K562 (cell line): ENCODE measurements at regions not wholly inside any gene's neighbourhood (a gene's known extent, or its start where the extent isn't known, plus 50 kb on each side); places are given as distances from the start of the nearest gene placed in this dataset.

Experiments used
- ATAC-seq: fragments of 200-7000 bp; cut with Tn5 transposase; 3 replicates; pipeline ENCODE4 v1.9.1; 2020; ENCODE audit warnings: moderate library complexity
- BruUV-seq: library from RNA; stranded (reverse); fragments of 400-500 nt; replicated peaks from 2 replicates; lab custom pipeline; 2021; lab: Mats Ljungman, UMichigan
- CTCF ChIA-PET: fragments of 300-600 bp; formaldehyde crosslinking; extraction: SDS; loops from one replicate; lab custom pipeline; 2021; ENCODE audit warnings: low intra/inter-chr PET ratio; lab: Yijun Ruan, JAX
- POLR2A ChIA-PET: fragments of 300-600, 350-650 bp; sonication (Branson Sonifier 250); formaldehyde crosslinking; extraction: SDS; loops from one replicate; lab custom pipeline; 2021; ENCODE audit warnings: antibody characterized with exemption, inconsistent platforms; lab: Yijun Ruan, JAX
- DNase-seq, 4 experiments: peaks; one replicate each; pipeline versions ENCODE4 v3.0.0 to v3.0.0-alpha.2; 2011 to 2018; ENCODE audit warnings: low spot score in 3 of 4, mixed read lengths in 3 of 4; ENCODE audit errors: extremely low read depth in 1 of 4
- FAIRE-seq: peaks from 2 replicates; lab custom pipeline; 2011; peaks lifted over from hg19 to GRCh38; lab: Jason Lieb, UNC
- H2AFZ ChIP-seq: 2 replicates; pipeline ENCODE4 v1.6.0; 2011; ENCODE audit warnings: low read depth, low read length, control low read depth, inconsistent platforms
- H3K27ac ChIP-seq: fragments of 200-600 bp; 3 replicates; pipeline ENCODE4 v1.8.0; 2011; ENCODE audit warnings: low read depth, mild to moderate bottlenecking, control low read depth, inconsistent platforms, low read length, moderate library complexity, mixed read lengths; ENCODE audit errors: extremely low read depth
- H3K27me3 ChIP-seq, 2 experiments: fragments of 300-600 bp in 1 of 2; 2 replicates in 1 of 2; 3 replicates in 1 of 2; pipeline versions ENCODE4 v1.6.0 to v1.8.0; 2011; ENCODE audit warnings: inconsistent platforms in 2 of 2, low read length in 2 of 2, mild to moderate bottlenecking in 1 of 2, mixed read lengths in 1 of 2, moderate library complexity in 1 of 2; ENCODE audit not compliant: control insufficient read depth in 2 of 2, insufficient read depth in 2 of 2
- H3K36me3 ChIP-seq: fragments of 300-600 bp; 3 replicates; pipeline ENCODE4 v1.8.0; 2011; ENCODE audit warnings: mild to moderate bottlenecking, low read length, inconsistent platforms; ENCODE audit not compliant: control insufficient read depth, insufficient read depth
- H3K4me1 ChIP-seq, 2 experiments: fragments of 200-600 bp in 1 of 2; replicated peaks in 1 of 2; 2 replicates in 1 of 2; 3 replicates in 1 of 2; pipeline versions ENCODE4 v1.5.1 to v1.8.0; 2011; ENCODE audit warnings: inconsistent platforms in 2 of 2, low read length in 2 of 2, mild to moderate bottlenecking in 1 of 2, mixed read lengths in 1 of 2, moderate library complexity in 1 of 2; ENCODE audit not compliant: control insufficient read depth in 2 of 2, insufficient read depth in 2 of 2
- H3K4me2 ChIP-seq: 2 replicates; pipeline ENCODE4 v1.6.1; 2011; ENCODE audit warnings: low read length, control low read depth, inconsistent platforms, mixed read lengths; ENCODE audit not compliant: insufficient read depth
- H3K4me3 ChIP-seq: fragments of 200-600 bp; sonication (generic), shearing (Covaris generic); 2 replicates; pipeline ENCODE4 v1.5.1; 2016; ENCODE audit warnings: control low read depth, inconsistent platforms
- H3K79me2 ChIP-seq: fragments of 200-600 bp; 3 replicates; pipeline ENCODE4 v1.8.0; 2011; ENCODE audit warnings: low read length, inconsistent platforms; ENCODE audit not compliant: control insufficient read depth, insufficient read depth
- H3K9ac ChIP-seq, 2 experiments: 2 replicates each; pipeline versions ENCODE4 v1.6.0 to v1.6.1; 2011; ENCODE audit warnings: low read depth in 2 of 2, low read length in 2 of 2, control low read depth in 1 of 2, inconsistent platforms in 1 of 2, mild to moderate bottlenecking in 1 of 2, mixed read lengths in 1 of 2; ENCODE audit not compliant: insufficient read depth in 1 of 2
- H3K9me1 ChIP-seq: one replicate; pipeline ENCODE4 v1.6.0; 2011; ENCODE audit warnings: inconsistent platforms, mild to moderate bottlenecking, low read length, moderate library complexity; ENCODE audit not compliant: control insufficient read depth, insufficient read depth
- H3K9me3 ChIP-seq: replicated peaks from 2 replicates; pipeline ENCODE4 v1.5.1; 2011; ENCODE audit warnings: low read depth, low read length, inconsistent platforms; ENCODE audit not compliant: control insufficient read depth, insufficient read depth
- H4K20me1 ChIP-seq: replicated peaks from 2 replicates; pipeline ENCODE4 v1.6.1; 2011; ENCODE audit warnings: low read length, inconsistent platforms, mixed read lengths; ENCODE audit not compliant: control insufficient read depth, insufficient read depth
- CREB3L1 ChIP-seq: fragments of 450-650 bp; IDR thresholded peaks from 2 replicates; pipeline ENCODE4 v1.6.1; 2014; ENCODE audit warnings: low read depth, mild to moderate bottlenecking, moderate library complexity, borderline replicate concordance
- DNMT1 ChIP-seq: fragments of 450-650 bp; IDR thresholded peaks from 2 replicates; pipeline ENCODE4 v1.6.1; 2016; ENCODE audit warnings: antibody characterized with exemption, mild to moderate bottlenecking
- ERF ChIP-seq: fragments of 450-650 bp; formaldehyde crosslinking; IDR thresholded peaks from 2 replicates; pipeline ENCODE4 v1.4.0; 2020; ENCODE audit warnings: mild to moderate bottlenecking, mixed read lengths
- HDGF ChIP-seq: fragments of 450-650 bp; IDR thresholded peaks from 2 replicates; pipeline ENCODE4 v1.6.1; 2016
- HNRNPL ChIP-seq: fragments of 200-400 bp; formaldehyde crosslinking; IDR thresholded peaks from 2 replicates; pipeline ENCODE4 v1.6.1; 2017; ENCODE audit warnings: low read depth, mild to moderate bottlenecking, low read length
- MCM5 ChIP-seq: fragments of 450-650 bp; IDR thresholded peaks from 2 replicates; pipeline ENCODE4 v1.6.1; 2016; ENCODE audit warnings: low read depth
- NCOA2 ChIP-seq, 2 experiments: fragments of 450-650 bp; IDR thresholded peaks; 2 replicates each; pipeline ENCODE4 v1.6.1; 2018; ENCODE audit warnings: mild to moderate bottlenecking in 2 of 2, moderate library complexity in 1 of 2; ENCODE audit not compliant: partially characterized antibody in 2 of 2
- NR3C1 ChIP-seq: sonication (generic); formaldehyde crosslinking; IDR thresholded peaks from 2 replicates; pipeline ENCODE4 v1.8.1; 2022; ENCODE audit warnings: missing genetic modification reagents
- SMC3 ChIP-seq: conservative IDR thresholded peaks from 2 replicates; pipeline ENCODE4 v1.6.1; 2011; ENCODE audit warnings: low read depth, low read length, improper control_type of control experiment; ENCODE audit not compliant: insufficient read depth
- SUPT5H ChIP-seq: fragments of 450-650 bp; IDR thresholded peaks from 2 replicates; pipeline ENCODE4 v1.6.1; 2016
- TAF7 ChIP-seq: fragments of 450-650 bp; IDR thresholded peaks from 2 replicates; pipeline ENCODE4 v1.6.1; 2016; ENCODE audit warnings: missing genetic modification characterization, missing compliant biosample characterization
- TBL1XR1 ChIP-seq, 2 experiments: IDR thresholded peaks; 2 replicates each; pipeline ENCODE4 v1.6.1; 2012; ENCODE audit warnings: improper control_type of control experiment in 2 of 2, low read length in 2 of 2, mild to moderate bottlenecking in 1 of 2
- ZBTB1 ChIP-seq: sonication (generic); formaldehyde crosslinking; IDR thresholded peaks from 2 replicates; pipeline ENCODE4 v1.8.1; 2023; ENCODE audit warnings: missing genetic modification reagents, low read depth, mild to moderate bottlenecking, borderline replicate concordance
- ZKSCAN8 ChIP-seq: fragments of 200-800 bp; sonication (Bioruptor generic); IDR thresholded peaks from 2 replicates; pipeline ENCODE4 v1.6.1; 2016; ENCODE audit warnings: missing genetic modification characterization, missing compliant biosample characterization
- ZNF239 ChIP-seq: fragments of 250-450 bp; sonication (Bioruptor Pico); IDR thresholded peaks from 2 replicates; pipeline ENCODE4 v1.4.0; 2020; ENCODE audit warnings: mild to moderate bottlenecking
- ZNF274 ChIP-seq: IDR thresholded peaks from 2 replicates; pipeline ENCODE4 v1.6.1; 2011; ENCODE audit warnings: low read depth, mild to moderate bottlenecking, low read length, moderate library complexity, borderline replicate concordance
- ZNF280B ChIP-seq: fragments of 250-450 bp; sonication (Bioruptor Pico); IDR thresholded peaks from 2 replicates; pipeline ENCODE4 v1.5.1; 2021; ENCODE audit warnings: mild to moderate bottlenecking
- ZNF696 ChIP-seq: fragments of 250-450 bp; sonication (Bioruptor Pico); conservative IDR thresholded peaks from 2 replicates; pipeline ENCODE4 v1.4.0; 2020; ENCODE audit warnings: mild to moderate bottlenecking, moderate library complexity
- ZNF75A ChIP-seq: fragments of 450-650 bp; formaldehyde crosslinking; IDR thresholded peaks from 2 replicates; pipeline ENCODE4 v1.4.0; 2020; ENCODE audit warnings: mild to moderate bottlenecking
- ZNF780A ChIP-seq: fragments of 250-450 bp; sonication (Bioruptor Pico); IDR thresholded peaks from 2 replicates; pipeline ENCODE4 v1.5.0; 2021; ENCODE audit warnings: mild to moderate bottlenecking
- WGBS: fragments of 100-300 bp; shearing (Covaris generic); methylation state at CpG from one replicate; pipeline ENCODE4 v1.1.6; 2016; ENCODE audit warnings: low coverage, mixed read lengths; ENCODE audit not compliant: insufficient coverage; ENCODE audit errors: missing lambda C conversion rate; 5-methylcytosine and 5-hydroxymethylcytosine counted together
- in situ Hi-C: fragments of 300-500 bp; cut with MboI; formaldehyde crosslinking; loops from 4 replicates; pipeline ENCODE4 v1.15.0; 2018; ENCODE audit warnings: inconsistent platforms, mixed read lengths
- intact Hi-C: fragments of 100-400 bp; cut with micrococcal nuclease; formaldehyde crosslinking; loops from 2 replicates; pipeline ENCODE4 v1.14.2; 2022

GRCh38 chr2:145155196-145155595 lies 635.3 kb upstream of the ZEB2 start (continued):
- no peak for TF ChIP-seq TAF7 (tag)

GRCh38 chr2:145154731-145155130 lies 634.8 kb upstream of the ZEB2 start:
- FAIRE-seq (no peak), DNase-seq (no peak), ATAC-seq (no peak)
- H3K4me3 ChIP-seq: no peak overlapping the region
- intact Hi-C loops: no loop called here
- H3K27me3 ChIP-seq: no peaks in the 10 kb centered on the region
- no TSS peak for BruUV-seq
- no peaks in the 10 kb centered on the region for H3K79me2 ChIP-seq
- no peaks in the 10 kb centered on the region for H3K9me3 ChIP-seq
- H3K36me3 ChIP-seq: no peaks in the 10 kb centered on the region
- H3K9ac ChIP-seq: no peak overlapping the region
- WGBS: 6% methylated on average over 2 of the region's 2 CpGs
- no peaks in the 10 kb centered on the region for H3K9me1 ChIP-seq
- CTCF ChIA-PET: no interaction called here
- no peak overlapping the region for H3K4me2 ChIP-seq
- TF ChIP-seq SUPT5H (no peak), TBL1XR1 (IDR thresholded peaks at IDR 0.05; ENCODE audit: low read length in 2 of 2) (no peak), MCM5 (no peak), CREB3L1 (no peak), ZNF75A (CRISPR knock-in tag) (no peak), ZNF280B (CRISPR knock-in tag) (no peak), ZKSCAN8 (no peak), ZNF239 (CRISPR knock-in tag) (no peak), DNMT1 (no peak), SMC3 (no peak), ERF (CRISPR knock-in tag) (no peak), HNRNPL (no peak), NCOA2 (IDR thresholded peaks at IDR 0.05; ENCODE audit: partially characterized antibody in 2 of 2) (no peak), ZNF696 (CRISPR knock-in tag) (no peak), ZNF780A (CRISPR knock-in tag) (no peak), ZBTB1 (CRISPR knock-in tag) (no peak), NR3C1 (CRISPR knock-in tag) (no peak), HDGF (no peak), ZNF274 (no peak)
- POLR2A ChIA-PET: interaction anchor here (0.7 kb wide), 1 partner anchor 767 kb away, joined by 3 read pairs; no protein-coding TSS in a partner anchor
- H2AFZ ChIP-seq: no peak overlapping the region
- H3K4me1 ChIP-seq: no peaks in the 10 kb centered on the region
- no peaks in the 10 kb centered on the region for H4K20me1 ChIP-seq
- H3K27ac ChIP-seq: no peak overlapping the region
- in situ Hi-C loops: no loop called here
